GM20000 (cell line): ENCODE measurements at regions not wholly inside any gene's neighbourhood (a gene's known extent, or its start where the extent isn't known, plus 50 kb on each side); places are given as distances from the start of the nearest gene placed in this dataset.
"Not testable (repeated sequence)": the region's sequence is repeated elsewhere in the genome, so short reads cannot be mapped to it uniquely, and the experiment has no call there.

Experiments used
- DNase-seq: peaks from one replicate; pipeline ENCODE4 v3.0.0; 2012; ENCODE audit warnings: low spot score
- TF ChIP-seq, protein P1 (sequence below): IDR thresholded peaks from 2 replicates; pipeline ENCODE4 v1.5.1; 2012; ENCODE audit warnings: mild to moderate bottlenecking, control low read depth; ENCODE audit errors: extremely low read depth, missing control alignments

DNA sequence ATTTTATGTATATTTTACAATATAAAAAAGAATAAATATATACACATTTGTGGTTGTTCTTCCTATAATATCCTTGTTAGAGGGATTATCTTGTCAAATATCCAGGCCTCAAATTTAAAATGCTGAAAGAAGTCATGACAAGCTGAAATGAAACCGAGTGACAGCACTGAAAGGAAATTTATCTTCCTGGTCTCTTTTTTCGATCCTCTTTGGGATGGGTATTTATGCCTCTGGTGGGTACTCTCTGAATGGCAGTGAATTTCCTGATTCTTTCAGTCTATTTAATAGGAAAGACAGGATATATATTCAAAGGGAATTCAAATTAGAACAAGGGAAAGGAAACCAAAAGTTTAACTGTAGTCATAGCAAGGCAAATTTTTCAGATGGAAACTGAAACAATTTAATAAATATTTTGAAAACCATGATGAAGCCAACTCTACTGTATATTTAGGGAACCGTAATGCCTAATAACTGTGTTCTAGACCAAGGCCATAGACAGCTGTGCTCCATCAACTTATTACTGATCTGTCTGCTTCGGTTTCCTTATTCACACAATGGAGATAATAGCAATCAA lies 97.9 kb downstream of the DLEU7 start:
- TF ChIP-seq, protein P1, sequence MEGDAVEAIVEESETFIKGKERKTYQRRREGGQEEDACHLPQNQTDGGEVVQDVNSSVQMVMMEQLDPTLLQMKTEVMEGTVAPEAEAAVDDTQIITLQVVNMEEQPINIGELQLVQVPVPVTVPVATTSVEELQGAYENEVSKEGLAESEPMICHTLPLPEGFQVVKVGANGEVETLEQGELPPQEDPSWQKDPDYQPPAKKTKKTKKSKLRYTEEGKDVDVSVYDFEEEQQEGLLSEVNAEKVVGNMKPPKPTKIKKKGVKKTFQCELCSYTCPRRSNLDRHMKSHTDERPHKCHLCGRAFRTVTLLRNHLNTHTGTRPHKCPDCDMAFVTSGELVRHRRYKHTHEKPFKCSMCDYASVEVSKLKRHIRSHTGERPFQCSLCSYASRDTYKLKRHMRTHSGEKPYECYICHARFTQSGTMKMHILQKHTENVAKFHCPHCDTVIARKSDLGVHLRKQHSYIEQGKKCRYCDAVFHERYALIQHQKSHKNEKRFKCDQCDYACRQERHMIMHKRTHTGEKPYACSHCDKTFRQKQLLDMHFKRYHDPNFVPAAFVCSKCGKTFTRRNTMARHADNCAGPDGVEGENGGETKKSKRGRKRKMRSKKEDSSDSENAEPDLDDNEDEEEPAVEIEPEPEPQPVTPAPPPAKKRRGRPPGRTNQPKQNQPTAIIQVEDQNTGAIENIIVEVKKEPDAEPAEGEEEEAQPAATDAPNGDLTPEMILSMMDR = no peak
- DNase-seq = no peak

DNA sequence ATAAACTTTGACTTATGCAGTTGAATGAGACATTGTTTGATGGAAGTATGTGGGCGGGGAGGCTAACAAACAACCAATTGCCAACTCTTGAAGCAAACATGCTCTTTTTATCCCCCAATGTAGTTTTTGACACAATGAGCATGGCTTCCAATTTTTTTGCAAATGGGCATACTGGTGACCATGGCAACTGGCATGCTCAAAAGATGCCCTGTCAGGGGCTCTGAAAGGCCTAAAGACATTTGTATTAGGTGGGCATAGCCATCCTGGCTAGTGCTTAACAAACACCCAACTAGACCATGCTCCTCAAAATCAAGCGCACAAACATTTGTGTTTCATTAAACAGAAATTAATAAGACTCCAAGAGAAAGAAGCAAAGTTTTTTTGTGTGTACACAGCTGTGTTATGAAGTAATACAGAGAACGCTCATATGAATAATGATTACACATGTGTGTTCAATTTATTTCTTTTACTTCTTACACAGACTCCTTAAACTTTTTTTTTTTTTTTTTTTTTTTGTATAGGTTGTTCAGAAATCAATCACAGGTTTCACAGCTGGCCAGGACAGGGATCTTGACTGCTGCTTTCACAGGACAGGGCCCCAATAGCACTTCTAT lies 95.6 kb downstream of the DLEU7 start:
- TF ChIP-seq, protein P1 = no peak
- DNase-seq = no peak

DNA sequence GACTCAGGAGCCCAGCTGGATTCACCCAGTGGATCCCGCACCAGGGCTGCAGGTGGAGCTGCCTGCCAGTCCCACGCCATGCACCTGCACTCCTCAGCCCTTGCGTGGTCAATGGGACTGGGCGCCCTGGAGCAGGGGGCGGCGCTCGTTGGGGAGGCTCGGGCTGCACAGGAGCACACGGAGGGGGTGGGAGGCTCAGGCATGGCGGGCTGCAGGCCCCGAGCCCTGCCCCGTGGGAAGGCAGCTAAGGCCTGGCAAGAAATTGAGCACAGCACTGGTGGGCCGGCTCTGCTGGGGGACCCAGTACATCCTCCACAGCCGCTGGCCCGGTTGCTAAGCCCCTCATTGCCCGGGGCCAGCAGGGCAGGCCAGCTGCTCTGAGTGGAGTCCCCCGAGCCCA lies 90.3 kb downstream of the DLEU7 start:
- DNase-seq = not testable (repeated sequence)

DNA sequence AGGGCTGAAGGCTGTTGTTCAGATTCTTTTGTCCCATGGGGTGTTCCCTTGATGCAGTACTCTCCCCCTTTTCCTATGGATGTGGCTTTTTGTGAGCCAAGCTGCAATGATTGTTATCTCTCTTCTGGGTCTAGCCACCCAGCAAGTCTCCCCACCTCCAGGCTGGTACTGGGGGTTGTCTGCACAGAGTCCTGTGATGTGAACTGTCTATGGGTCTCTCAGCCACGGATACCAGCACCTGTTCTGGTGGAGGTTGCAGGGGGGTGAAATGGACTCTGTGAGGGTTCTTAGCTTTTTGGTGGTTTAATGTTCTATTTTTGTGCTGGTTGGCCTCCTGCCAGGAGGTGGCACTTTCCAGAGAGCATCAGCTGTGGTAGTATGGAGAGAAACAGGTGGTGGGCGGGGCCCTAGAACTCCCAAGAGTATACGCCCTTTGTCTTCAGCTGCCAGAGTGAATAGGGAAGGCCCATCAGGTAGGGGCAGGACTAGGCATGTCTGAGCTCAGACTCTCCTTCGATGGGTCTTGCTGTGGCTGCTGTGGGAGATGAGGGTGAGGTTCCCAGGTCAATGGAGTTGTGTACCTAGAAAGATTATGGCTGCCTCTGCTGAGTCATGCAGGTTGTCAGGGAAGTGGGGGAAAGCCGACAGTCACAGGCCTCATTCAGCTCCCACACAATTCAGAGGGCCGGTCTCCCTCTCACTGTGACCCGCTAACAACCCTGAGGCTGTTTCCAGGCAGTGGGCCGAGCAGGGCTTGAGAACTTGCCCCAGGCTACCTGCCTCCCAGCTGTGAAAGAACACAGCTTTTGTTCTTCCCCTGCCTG lies 87.4 kb downstream of the DLEU7 start:
- not testable (repeated sequence) for DNase-seq

DNA sequence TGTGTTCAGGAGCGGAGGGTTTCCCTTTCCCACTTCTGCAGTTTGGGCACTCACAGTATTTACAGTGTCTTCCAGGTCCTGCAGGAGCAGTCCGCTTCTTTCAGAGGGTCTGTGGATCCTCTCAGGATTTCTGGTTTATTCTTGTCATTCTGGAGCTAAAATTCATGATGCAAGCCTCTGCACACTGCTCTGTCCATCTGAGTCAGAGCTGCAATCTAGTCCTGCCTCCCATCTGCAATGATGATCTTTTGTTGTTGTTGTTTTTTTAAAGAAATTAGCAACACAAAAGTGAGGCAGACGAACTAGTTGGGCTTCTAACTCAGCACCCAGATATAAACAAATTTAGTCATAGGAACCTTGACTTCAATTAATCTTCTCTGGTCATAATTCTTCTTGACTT lies 86.5 kb downstream of the DLEU7 start:
- TF ChIP-seq, protein P1 = no peak
- no peak for DNase-seq

DNA sequence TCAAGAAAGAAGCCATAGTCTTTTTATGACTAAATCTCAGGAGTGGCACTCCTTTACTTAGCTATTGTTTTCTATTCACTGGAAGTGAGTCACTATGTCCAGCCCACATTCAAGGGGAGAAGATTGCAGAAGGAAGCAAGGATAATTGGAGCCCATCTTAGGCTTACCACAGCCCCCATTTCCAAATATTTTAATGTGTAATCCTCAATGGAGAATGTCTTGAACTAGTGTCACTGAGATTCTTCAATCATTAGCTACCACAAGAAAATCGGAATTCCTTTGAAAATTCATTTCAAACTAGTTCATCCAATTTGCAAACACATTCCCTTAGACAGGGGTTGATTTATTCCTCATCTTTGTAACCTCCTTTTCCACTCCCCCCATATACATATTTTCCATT lies 84.7 kb downstream of the DLEU7 start:
- no peak for DNase-seq
- TF ChIP-seq, protein P1 = no peak

DNA sequence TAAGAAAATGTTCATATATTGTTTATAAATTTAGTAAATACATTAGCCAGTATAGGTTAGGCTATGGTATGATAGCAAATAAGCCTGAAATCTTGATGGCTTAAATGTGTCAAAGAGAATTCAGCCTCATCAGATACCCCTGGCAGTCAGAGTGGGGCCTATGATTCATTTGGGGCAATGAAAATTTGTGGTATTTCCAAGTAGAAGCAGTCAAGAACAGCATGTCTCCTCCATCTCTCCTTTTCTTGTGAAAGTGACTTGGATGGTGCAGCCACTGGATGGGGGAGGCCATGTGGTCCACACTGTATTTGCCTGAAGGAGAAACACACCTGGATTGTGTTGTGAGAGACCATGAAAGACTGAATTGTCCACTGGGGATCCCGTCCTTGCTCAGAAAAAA lies 82.7 kb downstream of the DLEU7 start:
- TF ChIP-seq, protein P1 = no peak
- no peak for DNase-seq

DNA sequence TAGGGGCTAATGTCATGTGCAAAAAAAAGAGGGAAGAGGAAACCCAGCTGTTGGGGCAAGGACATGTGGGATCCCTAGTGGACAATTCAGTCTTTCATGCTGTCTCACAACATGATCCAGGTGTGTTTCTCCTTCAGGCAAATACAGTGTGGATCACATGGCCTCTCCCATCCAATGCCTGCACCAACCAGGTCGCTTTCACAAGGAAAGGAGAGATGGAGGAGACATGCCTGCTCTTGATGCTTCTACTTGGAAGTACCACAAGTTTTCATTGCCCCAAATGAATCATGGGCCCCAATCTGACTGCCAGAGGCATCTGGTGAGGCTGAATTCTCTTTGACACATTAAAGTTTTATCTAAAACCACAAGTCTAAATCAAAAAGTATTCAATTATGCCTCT lies 82.1 kb downstream of the DLEU7 start:
- no peak for DNase-seq
- TF ChIP-seq, protein P1 = no peak
